B cell (primary cell): ENCODE measurements at regions not wholly inside any gene's neighbourhood (a gene's known extent, or its start where the extent isn't known, plus 50 kb on each side); places are given as distances from the start of the nearest gene placed in this dataset.

Experiments used
- EZH2 ChIP-seq: IDR thresholded peaks from 2 replicates; pipeline ENCODE4 v1.6.1; 2012; ENCODE audit warnings: borderline replicate concordance, low read depth, mild to moderate bottlenecking, moderate library complexity, low read length; ENCODE audit not compliant: insufficient read depth, poor library complexity, severe bottlenecking
- TF ChIP-seq, protein P1 (sequence below): fragments of 200-600 bp; IDR thresholded peaks from one replicate; pipeline ENCODE4 v1.8.0; 2022; ENCODE audit warnings: antibody characterized with exemption, mild to moderate bottlenecking

- TF ChIP-seq EZH2, result no peak
- TF ChIP-seq, protein P1, sequence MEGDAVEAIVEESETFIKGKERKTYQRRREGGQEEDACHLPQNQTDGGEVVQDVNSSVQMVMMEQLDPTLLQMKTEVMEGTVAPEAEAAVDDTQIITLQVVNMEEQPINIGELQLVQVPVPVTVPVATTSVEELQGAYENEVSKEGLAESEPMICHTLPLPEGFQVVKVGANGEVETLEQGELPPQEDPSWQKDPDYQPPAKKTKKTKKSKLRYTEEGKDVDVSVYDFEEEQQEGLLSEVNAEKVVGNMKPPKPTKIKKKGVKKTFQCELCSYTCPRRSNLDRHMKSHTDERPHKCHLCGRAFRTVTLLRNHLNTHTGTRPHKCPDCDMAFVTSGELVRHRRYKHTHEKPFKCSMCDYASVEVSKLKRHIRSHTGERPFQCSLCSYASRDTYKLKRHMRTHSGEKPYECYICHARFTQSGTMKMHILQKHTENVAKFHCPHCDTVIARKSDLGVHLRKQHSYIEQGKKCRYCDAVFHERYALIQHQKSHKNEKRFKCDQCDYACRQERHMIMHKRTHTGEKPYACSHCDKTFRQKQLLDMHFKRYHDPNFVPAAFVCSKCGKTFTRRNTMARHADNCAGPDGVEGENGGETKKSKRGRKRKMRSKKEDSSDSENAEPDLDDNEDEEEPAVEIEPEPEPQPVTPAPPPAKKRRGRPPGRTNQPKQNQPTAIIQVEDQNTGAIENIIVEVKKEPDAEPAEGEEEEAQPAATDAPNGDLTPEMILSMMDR, result no peak
Measured at GRCh38 chr12:88418856-88419497, 161.3 kb downstream of the KITLG start.
